ENCODE measurements at regions not wholly inside any gene's neighbourhood (a gene's known extent, or its start where the extent isn't known, plus 50 kb on each side); places are given as distances from the start of the nearest gene placed in this dataset.

- no peaks in the 10 kb centered on the region for H3K27me3 ChIP-seq
- no peaks in the 10 kb centered on the region for H3K4me1 ChIP-seq
- no peak for TF ChIP-seq CTCF (IDR thresholded peaks at IDR 0.05)
- TF ChIP-seq POLR2A (IDR thresholded peaks at IDR 0.05) = no peak
- DNase-seq = no peak
- no peak overlapping the region for H3K4me3 ChIP-seq
- intact Hi-C loops (cut with DNase I; ENCODE audit: low total_unique reads) = no loop called here
- no peak overlapping the region for H3K27ac ChIP-seq
- H3K36me3 ChIP-seq = no peaks in the 10 kb centered on the region
- no peaks in the 10 kb centered on the region for H3K9me3 ChIP-seq
Observed at GRCh38 chr3:104472221-104472620, 894.5 kb upstream of the ALCAM start.

- TF ChIP-seq POLR2A (IDR thresholded peaks at IDR 0.05) (no peak), CTCF (IDR thresholded peaks at IDR 0.05) (no peak)
- intact Hi-C loops (cut with DNase I; ENCODE audit: low total_unique reads) = no loop called here
- H3K27me3 ChIP-seq = no peaks in the 10 kb centered on the region
- H3K4me1 ChIP-seq = no peaks in the 10 kb centered on the region
- no peaks in the 10 kb centered on the region for H3K36me3 ChIP-seq
- H3K9me3 ChIP-seq = no peaks in the 10 kb centered on the region
- H3K4me3 ChIP-seq = no peak overlapping the region
- no peak for DNase-seq
- H3K27ac ChIP-seq = no peak overlapping the region
Observed at GRCh38 chr3:104474011-104474410, 892.7 kb upstream of the ALCAM start.

GRCh38 chr3:104503022-104503421, 863.7 kb upstream of the ALCAM start:
- intact Hi-C loops (cut with DNase I; ENCODE audit: low total_unique reads) = no loop called here
- Histone ChIP-seq H3K9me3 (no peaks in the 10 kb centered on the region), H3K4me1 (no peaks in the 10 kb centered on the region), H3K4me3 (no peak overlapping the region), H3K36me3 (no peaks in the 10 kb centered on the region), H3K27ac (no peak overlapping the region), H3K27me3 (no peaks in the 10 kb centered on the region)
- no peak for DNase-seq
- TF ChIP-seq CTCF (IDR thresholded peaks at IDR 0.05) (no peak), POLR2A (IDR thresholded peaks at IDR 0.05) (no peak)

DNA sequence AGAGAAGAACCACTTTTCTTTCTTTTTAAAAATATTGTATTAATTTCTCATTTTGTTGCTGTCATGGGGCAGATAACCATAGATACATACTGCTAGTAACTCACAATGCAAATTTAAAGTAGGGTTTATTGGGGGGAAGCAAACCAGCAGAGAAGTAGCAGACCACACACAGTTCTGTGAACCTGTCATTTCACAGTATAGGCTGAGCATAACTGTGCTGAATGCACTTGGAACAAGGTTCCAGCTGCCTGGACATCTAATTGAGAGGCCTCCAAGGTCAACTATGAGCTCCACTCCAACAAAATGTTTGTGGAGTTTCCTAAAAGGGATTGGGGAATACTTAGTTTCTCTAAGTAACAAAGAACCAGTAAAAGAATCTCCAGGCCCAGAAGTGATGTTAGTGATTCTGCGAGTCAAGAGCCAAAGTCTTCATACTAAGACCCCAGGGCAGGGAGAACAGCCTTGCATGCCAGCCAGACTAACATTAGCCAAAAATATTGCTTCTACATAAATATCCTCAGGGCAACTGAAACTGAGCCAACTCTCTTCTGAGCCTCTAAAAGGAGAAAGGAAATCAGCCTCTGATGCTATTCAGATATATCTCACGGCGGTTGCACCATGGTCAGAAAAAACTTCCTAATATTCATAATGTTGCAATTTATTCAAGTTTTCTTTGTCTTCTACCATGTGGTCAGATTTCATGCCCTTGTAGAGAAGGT, 856.4 kb upstream of the ALCAM start:
- Histone ChIP-seq H3K36me3 (no peaks in the 10 kb centered on the region), H3K27ac (no peak overlapping the region), H3K4me1 (no peaks in the 10 kb centered on the region), H3K27me3 (no peaks in the 10 kb centered on the region), H3K9me3 (no peaks in the 10 kb centered on the region), H3K4me3 (no peak overlapping the region)
- TF ChIP-seq POLR2A (IDR thresholded peaks at IDR 0.05) = no peak
- no peak for TF ChIP-seq CTCF (IDR thresholded peaks at IDR 0.05)
- intact Hi-C loops (cut with DNase I; ENCODE audit: low total_unique reads) = no loop called here
- no peak for DNase-seq

DNA sequence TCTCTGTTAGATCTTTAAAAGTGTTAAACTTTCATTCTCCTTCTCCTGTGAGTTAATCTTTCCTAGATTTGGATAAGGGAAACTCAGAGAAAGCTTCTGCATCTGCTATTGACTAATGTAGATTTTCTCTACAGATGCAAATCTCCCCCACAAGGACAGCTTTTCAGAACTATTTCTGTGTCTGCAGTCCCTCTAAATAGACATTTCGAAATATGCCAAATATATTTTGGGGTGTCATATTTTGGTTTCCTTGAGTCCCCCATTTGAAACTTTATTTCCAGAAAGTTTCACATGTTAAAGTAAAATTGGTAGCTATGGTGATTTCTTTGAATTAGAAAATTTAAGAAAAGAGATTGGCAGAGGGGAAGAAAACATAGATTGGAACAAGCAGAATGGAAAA, 852.3 kb upstream of the ALCAM start:
- Histone ChIP-seq H3K4me3 (no peak overlapping the region), H3K36me3 (no peaks in the 10 kb centered on the region), H3K9me3 (no peaks in the 10 kb centered on the region), H3K4me1 (no peaks in the 10 kb centered on the region), H3K27me3 (no peaks in the 10 kb centered on the region), H3K27ac (no peak overlapping the region)
- intact Hi-C loops (cut with DNase I; ENCODE audit: low total_unique reads) = no loop called here
- TF ChIP-seq POLR2A (IDR thresholded peaks at IDR 0.05) (no peak), CTCF (IDR thresholded peaks at IDR 0.05) (no peak)
- DNase-seq = no peak
